GM23338 (cell line): ENCODE measurements at regions not wholly inside any gene's neighbourhood (a gene's known extent, or its start where the extent isn't known, plus 50 kb on each side); places are given as distances from the start of the nearest gene placed in this dataset.

ENCODE experiments used
- CREB1 ChIP-seq: fragments of 250-450 bp; sonication (Bioruptor Pico); IDR thresholded peaks from 2 replicates; pipeline ENCODE4 v1.5.0; 2020; ENCODE audit warnings: low read depth, mild to moderate bottlenecking, moderate library complexity
- EZH2 ChIP-seq: fragments of 200-600 bp; sonication (generic); IDR thresholded peaks from one replicate; pipeline ENCODE4 v1.8.0; 2017; ENCODE audit warnings: antibody characterized with exemption, mild to moderate bottlenecking, low read depth; ENCODE audit not compliant: unreplicated experiment
- EZH2phosphoT487 ChIP-seq: fragments of 200-600 bp; sonication (generic); IDR thresholded peaks from one replicate; pipeline ENCODE4 v1.8.1; 2018; ENCODE audit warnings: antibody characterized with exemption; ENCODE audit not compliant: unreplicated experiment
- JUNB ChIP-seq: IDR thresholded peaks from one replicate; pipeline ENCODE4 v1.6.1; 2016; ENCODE audit warnings: antibody characterized with exemption; ENCODE audit not compliant: unreplicated experiment
- POLR2AphosphoS5 ChIP-seq: IDR thresholded peaks from 2 replicates; pipeline ENCODE4 v1.6.1; 2016; ENCODE audit warnings: antibody characterized with exemption, low read depth
- STAT1 ChIP-seq: IDR thresholded peaks from one replicate; pipeline ENCODE4 v1.6.1; 2016; ENCODE audit warnings: antibody characterized with exemption; ENCODE audit not compliant: unreplicated experiment
- TF ChIP-seq, protein P1 (sequence below), 2 experiments: fragments of 200-600 bp in 1 of 2; sonication (generic) in 1 of 2; conservative IDR thresholded peaks; 2 replicates each; pipeline versions ENCODE4 v1.5.1 to v1.6.1; 2016 to 2017; ENCODE audit warnings: antibody characterized with exemption in 2 of 2, low read depth in 2 of 2, mild to moderate bottlenecking in 2 of 2, moderate library complexity in 1 of 2
- TF ChIP-seq, protein P2 (sequence below): IDR thresholded peaks from one replicate; pipeline ENCODE4 v1.6.1; 2018; ENCODE audit warnings: antibody characterized with exemption; ENCODE audit not compliant: unreplicated experiment
- TF ChIP-seq, protein P3 (sequence below): IDR thresholded peaks from 2 replicates; pipeline ENCODE4 v1.6.1; 2016; ENCODE audit warnings: antibody characterized with exemption

DNA sequence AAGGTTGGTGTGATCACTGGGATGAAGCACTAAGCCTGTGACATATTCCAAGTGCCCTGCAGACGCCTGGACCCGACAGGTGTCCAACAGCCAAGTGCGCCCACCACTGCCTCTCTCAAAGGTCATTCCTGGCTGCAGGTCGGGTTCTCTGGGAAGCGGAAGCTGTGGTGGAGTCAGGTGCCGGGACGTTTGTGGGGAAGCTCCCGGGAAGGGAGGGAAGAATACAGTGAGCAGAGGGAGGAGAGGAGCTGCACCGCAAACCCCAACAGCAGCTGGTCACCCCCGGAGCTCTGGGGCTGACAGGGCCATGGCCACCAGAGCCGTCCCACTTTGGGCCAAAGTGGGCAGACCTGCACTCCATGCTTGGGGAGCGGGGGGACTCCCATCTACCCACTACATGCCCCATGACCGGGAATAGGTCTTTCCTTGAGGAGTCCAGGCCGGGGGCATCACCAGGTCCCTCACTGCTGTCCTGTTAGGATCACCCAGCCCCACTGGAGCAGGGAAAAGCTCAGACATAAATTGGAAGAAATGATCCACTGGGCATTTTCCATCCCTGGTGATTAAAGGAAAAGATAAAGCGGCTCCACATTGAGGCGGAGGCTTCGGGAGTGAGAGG, 84.5 kb upstream of the PPP2R2D start:
- TF ChIP-seq, protein P1, sequence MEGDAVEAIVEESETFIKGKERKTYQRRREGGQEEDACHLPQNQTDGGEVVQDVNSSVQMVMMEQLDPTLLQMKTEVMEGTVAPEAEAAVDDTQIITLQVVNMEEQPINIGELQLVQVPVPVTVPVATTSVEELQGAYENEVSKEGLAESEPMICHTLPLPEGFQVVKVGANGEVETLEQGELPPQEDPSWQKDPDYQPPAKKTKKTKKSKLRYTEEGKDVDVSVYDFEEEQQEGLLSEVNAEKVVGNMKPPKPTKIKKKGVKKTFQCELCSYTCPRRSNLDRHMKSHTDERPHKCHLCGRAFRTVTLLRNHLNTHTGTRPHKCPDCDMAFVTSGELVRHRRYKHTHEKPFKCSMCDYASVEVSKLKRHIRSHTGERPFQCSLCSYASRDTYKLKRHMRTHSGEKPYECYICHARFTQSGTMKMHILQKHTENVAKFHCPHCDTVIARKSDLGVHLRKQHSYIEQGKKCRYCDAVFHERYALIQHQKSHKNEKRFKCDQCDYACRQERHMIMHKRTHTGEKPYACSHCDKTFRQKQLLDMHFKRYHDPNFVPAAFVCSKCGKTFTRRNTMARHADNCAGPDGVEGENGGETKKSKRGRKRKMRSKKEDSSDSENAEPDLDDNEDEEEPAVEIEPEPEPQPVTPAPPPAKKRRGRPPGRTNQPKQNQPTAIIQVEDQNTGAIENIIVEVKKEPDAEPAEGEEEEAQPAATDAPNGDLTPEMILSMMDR (conservative IDR thresholded peaks at IDR 0.05; ENCODE audit: low read depth in 2 of 2), result no peak
- TF ChIP-seq POLR2AphosphoS5 (no peak), EZH2 (no peak), CREB1 (CRISPR knock-in tag) (no peak), JUNB (no peak), EZH2phosphoT487 (no peak), STAT1 (no peak)
- TF ChIP-seq, protein P2, sequence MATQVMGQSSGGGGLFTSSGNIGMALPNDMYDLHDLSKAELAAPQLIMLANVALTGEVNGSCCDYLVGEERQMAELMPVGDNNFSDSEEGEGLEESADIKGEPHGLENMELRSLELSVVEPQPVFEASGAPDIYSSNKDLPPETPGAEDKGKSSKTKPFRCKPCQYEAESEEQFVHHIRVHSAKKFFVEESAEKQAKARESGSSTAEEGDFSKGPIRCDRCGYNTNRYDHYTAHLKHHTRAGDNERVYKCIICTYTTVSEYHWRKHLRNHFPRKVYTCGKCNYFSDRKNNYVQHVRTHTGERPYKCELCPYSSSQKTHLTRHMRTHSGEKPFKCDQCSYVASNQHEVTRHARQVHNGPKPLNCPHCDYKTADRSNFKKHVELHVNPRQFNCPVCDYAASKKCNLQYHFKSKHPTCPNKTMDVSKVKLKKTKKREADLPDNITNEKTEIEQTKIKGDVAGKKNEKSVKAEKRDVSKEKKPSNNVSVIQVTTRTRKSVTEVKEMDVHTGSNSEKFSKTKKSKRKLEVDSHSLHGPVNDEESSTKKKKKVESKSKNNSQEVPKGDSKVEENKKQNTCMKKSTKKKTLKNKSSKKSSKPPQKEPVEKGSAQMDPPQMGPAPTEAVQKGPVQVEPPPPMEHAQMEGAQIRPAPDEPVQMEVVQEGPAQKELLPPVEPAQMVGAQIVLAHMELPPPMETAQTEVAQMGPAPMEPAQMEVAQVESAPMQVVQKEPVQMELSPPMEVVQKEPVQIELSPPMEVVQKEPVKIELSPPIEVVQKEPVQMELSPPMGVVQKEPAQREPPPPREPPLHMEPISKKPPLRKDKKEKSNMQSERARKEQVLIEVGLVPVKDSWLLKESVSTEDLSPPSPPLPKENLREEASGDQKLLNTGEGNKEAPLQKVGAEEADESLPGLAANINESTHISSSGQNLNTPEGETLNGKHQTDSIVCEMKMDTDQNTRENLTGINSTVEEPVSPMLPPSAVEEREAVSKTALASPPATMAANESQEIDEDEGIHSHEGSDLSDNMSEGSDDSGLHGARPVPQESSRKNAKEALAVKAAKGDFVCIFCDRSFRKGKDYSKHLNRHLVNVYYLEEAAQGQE, result no peak
- TF ChIP-seq, protein P3, sequence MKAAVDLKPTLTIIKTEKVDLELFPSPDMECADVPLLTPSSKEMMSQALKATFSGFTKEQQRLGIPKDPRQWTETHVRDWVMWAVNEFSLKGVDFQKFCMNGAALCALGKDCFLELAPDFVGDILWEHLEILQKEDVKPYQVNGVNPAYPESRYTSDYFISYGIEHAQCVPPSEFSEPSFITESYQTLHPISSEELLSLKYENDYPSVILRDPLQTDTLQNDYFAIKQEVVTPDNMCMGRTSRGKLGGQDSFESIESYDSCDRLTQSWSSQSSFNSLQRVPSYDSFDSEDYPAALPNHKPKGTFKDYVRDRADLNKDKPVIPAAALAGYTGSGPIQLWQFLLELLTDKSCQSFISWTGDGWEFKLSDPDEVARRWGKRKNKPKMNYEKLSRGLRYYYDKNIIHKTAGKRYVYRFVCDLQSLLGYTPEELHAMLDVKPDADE, result no peak
